ENCODE measurements at regions not wholly inside any gene's neighbourhood (a gene's known extent, or its start where the extent isn't known, plus 50 kb on each side); places are given as distances from the start of the nearest gene placed in this dataset.

- no peak for DNase-seq (ENCODE audit: low read depth in 3 of 3)
These were observed 123.5 kb upstream of the CAND1 start for GRCh38 chr12:67145692-67146091.

DNA sequence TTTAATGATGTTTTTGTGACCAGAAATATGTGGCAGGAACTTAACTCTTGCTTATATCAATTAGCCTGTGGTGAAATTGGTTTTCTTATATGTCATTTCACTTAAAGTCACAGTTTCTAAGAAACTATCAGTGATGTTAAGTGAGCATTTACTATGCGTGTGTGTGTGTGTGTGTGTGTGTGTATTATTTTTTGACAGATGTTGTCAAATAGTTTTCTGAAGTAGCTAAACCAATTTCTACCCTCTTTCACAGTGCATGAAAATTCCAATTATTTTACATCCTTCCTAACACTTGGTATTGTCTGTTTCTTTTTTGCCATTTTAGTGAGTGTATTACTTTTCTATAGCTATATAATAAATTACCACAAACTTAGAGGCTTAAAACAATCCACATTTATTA lies 122.1 kb upstream of the CAND1 start:
- DNase-seq (ENCODE audit: low read depth in 3 of 3): no peak

DNA sequence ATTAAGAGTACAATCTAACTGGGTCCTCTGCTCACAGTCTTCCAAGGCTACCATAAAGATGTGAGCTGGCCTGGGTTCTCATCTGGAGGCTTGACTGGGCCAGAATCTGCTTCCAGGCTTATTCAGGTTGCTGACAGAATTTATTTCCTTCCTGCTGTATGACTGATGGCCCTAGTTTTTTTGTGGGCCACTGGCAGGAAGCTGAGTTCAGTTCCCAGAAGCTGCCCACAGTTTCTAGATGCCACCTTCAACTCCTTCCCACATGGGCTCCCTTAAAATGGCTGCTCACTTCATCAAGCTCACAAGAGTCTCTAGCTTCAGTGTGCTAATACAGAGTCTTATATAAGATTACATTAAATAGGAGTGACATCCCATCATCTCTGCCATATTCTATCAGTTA lies 121.7 kb upstream of the CAND1 start:
- no peak for DNase-seq (ENCODE audit: low read depth in 3 of 3)

DNA sequence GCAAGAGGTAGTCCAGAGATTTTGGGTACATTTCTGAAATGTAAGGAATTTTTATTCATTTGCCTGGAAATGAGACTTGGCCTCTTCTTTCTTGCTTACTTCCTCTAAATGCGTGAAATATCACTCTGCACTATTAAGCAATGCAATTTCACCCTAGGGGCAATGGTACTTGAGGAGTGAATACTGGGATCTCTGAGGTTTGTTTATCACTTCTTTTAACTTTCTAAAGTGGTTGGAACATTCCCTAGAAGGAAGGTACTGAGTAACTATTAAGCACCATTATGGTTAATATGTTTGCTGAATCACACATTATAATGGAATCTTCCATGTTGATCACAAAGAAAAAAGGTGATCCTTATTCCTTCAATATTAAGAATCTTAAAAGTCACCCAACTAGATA lies 120.9 kb upstream of the CAND1 start:
- no peak for DNase-seq (ENCODE audit: low read depth in 3 of 3)

GRCh38 chr12:67151886-67152285 lies 117.3 kb upstream of the CAND1 start:
- DNase-seq (ENCODE audit: low read depth in 3 of 3): no peak

GRCh38 chr12:67152451-67152850 lies 116.7 kb upstream of the CAND1 start:
- no peak for DNase-seq (ENCODE audit: low read depth in 3 of 3)

DNA sequence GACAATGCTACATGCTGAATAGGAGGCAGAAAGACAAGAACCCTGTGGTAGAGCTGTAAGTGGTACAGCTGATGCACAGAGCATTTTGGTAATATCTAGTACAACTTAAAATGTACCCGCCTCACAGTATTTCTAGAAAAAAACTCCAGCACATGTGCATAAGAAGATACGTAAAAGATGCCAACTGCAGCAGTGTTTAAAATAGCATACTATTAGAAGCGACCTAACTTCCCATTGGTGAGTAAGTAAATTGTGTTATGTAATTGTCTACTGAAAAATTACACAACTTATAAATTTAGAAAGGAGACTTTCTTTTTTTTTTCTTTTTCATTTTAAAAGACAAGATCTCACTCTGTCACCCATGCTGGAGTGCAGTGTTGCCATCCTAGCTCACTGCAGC lies 114.3 kb upstream of the CAND1 start:
- DNase-seq (ENCODE audit: low read depth in 3 of 3): no peak

DNA sequence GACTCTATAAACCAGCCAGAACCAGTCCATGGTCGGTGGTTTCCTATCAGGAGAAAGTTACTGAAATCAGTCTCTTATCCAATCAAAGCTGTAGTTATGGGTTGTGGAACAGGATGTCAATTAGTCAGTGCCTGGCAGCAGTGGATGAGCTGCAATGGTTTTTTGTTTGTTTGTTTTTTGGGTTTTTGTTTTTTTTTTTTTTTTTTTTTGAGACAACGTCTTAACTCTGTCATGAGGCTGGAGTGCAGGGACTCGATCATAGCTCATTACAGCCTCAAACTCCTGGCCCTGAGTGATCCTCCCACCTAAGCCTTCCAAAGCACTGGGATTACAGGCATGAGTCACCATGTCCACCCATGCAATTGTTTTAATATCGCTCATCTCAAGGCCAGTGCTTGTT lies 113.3 kb upstream of the CAND1 start:
- no peak for DNase-seq (ENCODE audit: low read depth in 3 of 3)

DNA sequence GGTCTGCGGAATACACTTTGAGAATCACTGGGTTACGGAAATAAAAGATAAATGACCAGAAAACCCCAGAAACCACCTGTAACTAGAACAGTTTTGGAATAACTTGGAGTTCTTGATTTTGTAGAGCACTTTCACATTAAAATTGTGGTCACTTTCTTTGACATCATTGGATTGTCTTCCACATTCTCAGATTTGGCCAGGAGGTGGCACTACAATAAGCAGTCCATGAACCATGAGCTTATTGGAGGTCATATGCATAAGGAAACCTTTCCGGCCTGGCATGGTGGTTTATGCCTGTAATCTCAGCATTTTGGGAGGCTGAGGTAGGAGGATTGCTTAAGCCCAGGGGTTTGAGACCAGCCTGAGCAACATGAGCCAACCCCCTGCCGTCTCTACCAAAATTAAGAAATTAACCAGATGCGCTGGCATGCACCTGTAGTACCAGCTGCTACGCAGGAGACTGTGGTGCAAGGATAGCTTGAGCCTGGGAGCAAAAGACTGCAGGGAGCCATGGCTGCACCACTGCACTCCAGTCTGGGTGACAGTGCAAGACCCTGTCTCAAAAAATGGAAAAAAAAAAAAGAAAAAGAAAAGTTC lies 107.7 kb upstream of the CAND1 start:
- peak in 2 of 3 donors; percentile 8 to 15 for DNase-seq (ENCODE audit: low read depth in 3 of 3)

DNA sequence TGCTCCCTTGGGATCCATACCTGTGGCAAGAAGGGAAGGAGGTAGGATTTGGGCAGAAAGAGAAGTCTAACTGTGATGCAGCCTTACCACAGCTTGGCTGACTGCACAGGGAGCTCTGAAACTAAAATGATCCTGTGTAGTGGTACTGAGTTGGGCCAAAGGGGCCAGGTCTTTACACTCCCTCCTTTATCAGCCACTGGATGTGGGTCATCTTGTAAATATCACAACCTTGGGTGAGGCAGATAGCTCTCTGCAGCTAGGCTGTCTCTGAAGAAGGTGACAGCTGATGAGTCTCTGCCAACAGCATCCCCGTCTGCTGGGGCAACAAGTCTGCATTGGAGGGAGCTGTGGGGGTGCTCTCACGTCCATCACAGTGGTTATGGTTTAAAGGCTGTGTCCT lies 95.9 kb upstream of the CAND1 start:
- DNase-seq (ENCODE audit: low read depth in 3 of 3): no peak

DNA sequence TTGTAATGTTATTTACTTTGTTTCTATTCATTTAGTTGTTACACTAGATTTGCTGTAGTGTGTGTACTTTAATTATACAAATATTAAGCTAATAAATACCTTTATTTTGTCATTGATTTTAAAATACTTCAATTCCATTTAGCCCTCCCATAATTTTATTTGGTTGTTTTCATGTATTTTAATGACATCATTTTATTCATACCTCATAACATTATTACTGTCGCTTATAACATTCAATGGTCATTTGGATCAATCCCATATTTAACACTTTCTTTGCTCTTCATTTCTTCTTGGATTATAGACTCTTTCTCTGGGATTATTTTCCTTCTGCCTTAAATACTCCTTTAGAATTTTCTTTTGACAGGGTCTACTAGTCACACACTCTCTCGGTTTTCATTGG lies 86.6 kb upstream of the CAND1 start:
- DNase-seq (ENCODE audit: low read depth in 3 of 3): no peak

DNA sequence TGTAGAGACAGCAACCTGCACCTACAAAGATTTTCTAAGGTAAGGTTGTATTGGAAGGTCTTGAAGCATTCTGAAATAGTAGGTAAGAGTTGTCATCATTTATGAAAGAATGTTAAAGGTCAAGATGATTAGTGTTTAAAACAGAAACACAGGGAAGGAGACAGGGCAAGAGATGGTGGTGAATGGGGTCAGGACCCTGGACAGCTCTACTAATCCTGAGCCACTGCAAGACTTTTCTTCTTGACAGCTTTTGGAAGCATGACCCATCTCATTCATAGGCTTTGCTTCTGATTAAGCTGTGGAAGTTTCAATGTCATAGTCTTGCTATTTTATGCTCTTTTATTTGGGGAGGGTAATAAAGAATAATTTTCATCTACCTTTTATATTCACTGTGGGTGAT lies 75.5 kb upstream of the CAND1 start:
- DNase-seq (ENCODE audit: low read depth in 3 of 3): peak in 1 of 3 donors; percentile 2

GRCh38 chr12:67200386-67200785 lies 68.8 kb upstream of the CAND1 start:
- no peak for DNase-seq (ENCODE audit: low read depth in 3 of 3)

DNA sequence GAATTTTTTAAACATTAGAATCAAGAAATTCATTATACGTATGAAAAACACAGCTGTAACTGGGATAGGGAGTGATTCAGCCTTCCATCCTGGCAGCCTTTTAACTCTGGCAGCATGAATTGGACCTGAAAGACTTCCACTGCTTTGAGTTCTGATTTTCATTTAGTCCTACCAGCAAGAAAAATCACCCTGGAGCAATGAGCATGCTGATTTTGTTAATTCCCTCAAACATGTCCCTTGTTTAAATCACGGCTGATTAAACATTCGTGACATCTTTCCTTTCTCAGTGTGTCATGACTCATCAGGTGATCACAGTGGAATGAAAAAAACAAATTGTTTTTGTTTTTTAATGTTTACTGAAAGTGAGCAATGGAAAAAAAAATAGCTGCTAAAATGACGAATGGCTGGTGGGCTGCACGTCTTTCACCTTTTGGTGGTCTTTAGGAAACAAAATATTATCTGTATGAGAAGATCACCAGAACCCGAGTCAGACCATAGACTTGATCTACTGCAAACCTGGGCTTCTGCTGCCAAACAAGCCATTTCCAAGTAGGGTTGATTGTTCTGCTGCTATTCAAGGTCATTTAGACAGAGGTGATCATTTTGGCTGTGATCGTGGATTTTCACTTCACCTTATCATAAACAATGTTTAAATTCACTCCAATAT lies 67.0 kb upstream of the CAND1 start:
- no peak for DNase-seq (ENCODE audit: low read depth in 3 of 3)

GRCh38 chr12:67202678-67203012 lies 66.5 kb upstream of the CAND1 start:
- DNase-seq (ENCODE audit: low read depth in 3 of 3): no peak

DNA sequence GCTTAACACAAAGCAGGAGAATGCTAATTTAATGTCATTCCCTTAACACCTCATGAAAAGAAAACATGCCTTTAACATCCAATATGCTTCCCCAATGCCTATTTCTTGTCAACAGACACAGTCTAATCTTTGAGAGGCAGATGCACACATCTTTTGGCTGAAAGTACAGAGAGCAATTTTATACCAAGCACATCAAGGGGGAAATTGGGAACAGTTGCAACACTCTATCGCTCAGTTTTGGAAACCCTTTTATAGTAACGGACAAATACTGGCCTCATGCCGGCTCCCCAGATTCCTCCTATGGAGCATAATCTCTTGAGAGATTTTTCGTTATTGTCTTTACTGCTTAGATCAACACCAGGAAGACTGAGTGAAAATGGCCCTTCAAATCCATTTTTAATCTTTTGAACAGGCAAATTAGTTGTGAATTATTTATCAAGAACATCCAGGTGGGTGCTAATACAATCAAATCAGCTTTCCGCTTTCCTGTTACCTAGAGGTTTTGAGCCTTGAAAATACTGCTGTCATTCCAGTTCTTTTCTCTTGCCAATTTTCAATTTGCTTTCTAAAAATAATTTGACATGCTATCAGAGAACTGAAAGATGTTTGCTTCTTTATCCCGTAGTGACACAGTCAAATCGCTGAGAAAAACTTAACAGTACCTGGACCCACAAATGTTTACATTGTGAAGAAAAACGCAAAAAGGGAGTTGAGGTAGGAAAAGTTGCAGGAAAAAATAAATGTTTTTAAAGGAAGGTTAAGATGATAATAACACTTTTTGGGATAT lies 60.7 kb upstream of the CAND1 start:
- no peak for DNase-seq (ENCODE audit: low read depth in 3 of 3)

DNA sequence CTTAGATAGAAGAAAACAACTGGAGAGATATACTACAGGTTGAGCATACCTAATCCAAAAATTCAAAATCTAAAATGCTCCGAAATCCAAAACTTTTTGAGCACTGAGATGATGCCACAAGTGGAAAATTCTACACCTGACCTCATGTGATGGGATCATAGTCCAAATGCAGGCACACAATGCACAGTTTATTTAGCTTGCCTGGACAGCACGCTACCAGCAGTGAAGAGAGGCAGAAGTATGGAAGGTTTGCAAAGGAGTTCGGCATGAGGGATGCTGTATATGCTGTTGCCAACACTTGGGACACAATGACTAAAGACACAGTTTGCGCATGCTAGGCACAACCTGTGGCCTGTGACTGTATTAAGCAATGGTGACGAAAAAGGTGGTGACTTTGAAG lies 58.1 kb upstream of the CAND1 start:
- no peak for DNase-seq (ENCODE audit: low read depth in 3 of 3)

DNA sequence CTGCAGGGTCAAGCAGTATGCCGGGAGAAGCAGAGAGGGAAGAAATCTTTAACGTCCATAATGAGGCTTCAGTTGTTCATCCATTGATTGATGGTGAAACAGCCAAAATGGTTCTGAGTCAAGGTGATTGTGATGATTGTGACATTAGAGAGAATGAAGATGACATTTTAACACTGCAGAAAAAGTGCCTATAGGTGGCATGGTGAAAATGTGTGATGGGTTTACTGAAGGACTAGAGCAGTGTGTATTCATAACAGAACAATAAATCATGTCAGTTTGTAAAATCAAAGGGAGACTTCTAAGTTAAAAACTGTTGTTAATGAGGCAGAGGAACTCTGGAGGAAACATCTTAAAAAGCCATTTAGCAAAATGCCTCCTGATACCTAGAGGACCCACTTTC lies 57.7 kb upstream of the CAND1 start:
- no peak for DNase-seq (ENCODE audit: low read depth in 3 of 3)

DNA sequence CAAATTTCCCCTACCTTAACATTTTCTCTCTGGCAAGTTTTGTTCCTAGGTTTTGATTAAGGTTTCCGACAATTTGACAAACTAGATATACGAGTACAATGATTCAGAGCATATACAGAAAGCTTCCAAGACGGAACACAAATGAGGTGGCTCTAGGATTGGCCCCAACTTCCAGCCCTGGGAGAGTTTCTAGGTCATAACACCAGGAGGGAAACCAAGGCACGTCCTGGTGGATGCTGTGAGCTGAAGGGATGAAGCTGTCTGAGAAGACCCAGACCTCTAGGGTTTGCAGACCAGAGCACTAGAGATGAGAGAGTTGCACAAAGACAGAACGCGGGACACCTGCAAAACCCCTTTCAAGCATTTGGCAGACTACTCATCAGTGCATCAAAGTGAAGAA lies 51.5 kb upstream of the CAND1 start:
- no peak for DNase-seq (ENCODE audit: low read depth in 3 of 3)

Measured in stimulated activated CD4-positive, alpha-beta T cell treated with anti-CD3 and anti-CD28 coated beads, TNF-alpha, amount 100 ng/mL, for 48 hours (primary cell).